ENCODE measurements at regions not wholly inside any gene's neighbourhood (a gene's known extent, or its start where the extent isn't known, plus 50 kb on each side); places are given as distances from the start of the nearest gene placed in this dataset.

GRCh38 chr13:75153386-75153785 is 328.6 kb downstream of the TBC1D4 start:
- 50% methylated on average over 2 of the region's 4 CpGs; no CpG with 5 or more reads in 1 of the 2 experiments for WGBS, 2 experiments (ENCODE audit: insufficient coverage in 2 of 2)
- H3K4me3 ChIP-seq (ENCODE audit: extremely low read depth, insufficient read depth, low read length, poor library complexity, severe bottlenecking) = no peak overlapping the region
- peaks cover 3% of the 10 kb centered on the region for H3K9me3 ChIP-seq (ENCODE audit: control insufficient read depth, low read length)
- H3K36me3 ChIP-seq (ENCODE audit: control insufficient read depth, insufficient read depth, low read length) = no peaks in the 10 kb centered on the region
- no peak overlapping the region for H3K27ac ChIP-seq (ENCODE audit: low read depth, low read length, severe bottlenecking)
- no peaks in the 10 kb centered on the region for H3K4me1 ChIP-seq (ENCODE audit: control insufficient read depth, insufficient read depth, low read length, poor library complexity, severe bottlenecking)

GRCh38 chr13:75151081-75151643 is 330.8 kb downstream of the TBC1D4 start:
- no peak overlapping the region for H3K4me3 ChIP-seq (ENCODE audit: extremely low read depth, insufficient read depth, low read length, poor library complexity, severe bottlenecking)
- H3K9me3 ChIP-seq (ENCODE audit: control insufficient read depth, low read length) = no peaks in the 10 kb centered on the region
- no peaks in the 10 kb centered on the region for H3K4me1 ChIP-seq (ENCODE audit: control insufficient read depth, insufficient read depth, low read length, poor library complexity, severe bottlenecking)
- 71 to 80% methylated on average over 1 to 2 of the region's 3 CpGs for WGBS, 2 experiments (ENCODE audit: insufficient coverage in 2 of 2)
- H3K36me3 ChIP-seq (ENCODE audit: control insufficient read depth, insufficient read depth, low read length) = no peaks in the 10 kb centered on the region
- H3K27ac ChIP-seq (ENCODE audit: low read depth, low read length, severe bottlenecking) = no peak overlapping the region

GRCh38 chr13:75149776-75150175 is 332.2 kb downstream of the TBC1D4 start:
- H3K4me3 ChIP-seq (ENCODE audit: extremely low read depth, insufficient read depth, low read length, poor library complexity, severe bottlenecking) = no peak overlapping the region
- H3K27ac ChIP-seq (ENCODE audit: low read depth, low read length, severe bottlenecking) = no peak overlapping the region
- H3K36me3 ChIP-seq (ENCODE audit: control insufficient read depth, insufficient read depth, low read length) = no peaks in the 10 kb centered on the region
- H3K9me3 ChIP-seq (ENCODE audit: control insufficient read depth, low read length) = no peaks in the 10 kb centered on the region
- H3K4me1 ChIP-seq (ENCODE audit: control insufficient read depth, insufficient read depth, low read length, poor library complexity, severe bottlenecking) = no peaks in the 10 kb centered on the region

- Histone ChIP-seq H3K36me3 (ENCODE audit: control insufficient read depth, insufficient read depth, low read length) (no peaks in the 10 kb centered on the region), H3K27ac (ENCODE audit: low read depth, low read length, severe bottlenecking) (no peak overlapping the region), H3K4me1 (ENCODE audit: control insufficient read depth, insufficient read depth, low read length, poor library complexity, severe bottlenecking) (no peaks in the 10 kb centered on the region), H3K4me3 (ENCODE audit: extremely low read depth, insufficient read depth, low read length, poor library complexity, severe bottlenecking) (no peak overlapping the region), H3K9me3 (ENCODE audit: control insufficient read depth, low read length) (no peaks in the 10 kb centered on the region)
- 0 to 50% methylated on average over 1 to 3 of the region's 5 CpGs for WGBS, 2 experiments (ENCODE audit: insufficient coverage in 2 of 2)
Measured at GRCh38 chr13:75147946-75148345, 334.0 kb downstream of the TBC1D4 start.

GRCh38 chr13:75146436-75146835 is 335.5 kb downstream of the TBC1D4 start:
- Histone ChIP-seq H3K36me3 (ENCODE audit: control insufficient read depth, insufficient read depth, low read length) (no peaks in the 10 kb centered on the region), H3K4me1 (ENCODE audit: control insufficient read depth, insufficient read depth, low read length, poor library complexity, severe bottlenecking) (no peaks in the 10 kb centered on the region), H3K4me3 (ENCODE audit: extremely low read depth, insufficient read depth, low read length, poor library complexity, severe bottlenecking) (no peak overlapping the region), H3K9me3 (ENCODE audit: control insufficient read depth, low read length) (no peaks in the 10 kb centered on the region), H3K27ac (ENCODE audit: low read depth, low read length, severe bottlenecking) (no peak overlapping the region)
- WGBS, 2 experiments (ENCODE audit: insufficient coverage in 2 of 2) = no CpG with 5 or more reads among the region's 1 CpG

- H3K4me1 ChIP-seq (ENCODE audit: control insufficient read depth, insufficient read depth, low read length, poor library complexity, severe bottlenecking) = no peaks in the 10 kb centered on the region
- H3K4me3 ChIP-seq (ENCODE audit: extremely low read depth, insufficient read depth, low read length, poor library complexity, severe bottlenecking) = no peak overlapping the region
- no peaks in the 10 kb centered on the region for H3K36me3 ChIP-seq (ENCODE audit: control insufficient read depth, insufficient read depth, low read length)
- 89 to 92% methylated on average over 1 of the region's 1 CpG for WGBS, 2 experiments (ENCODE audit: insufficient coverage in 2 of 2)
- no peak overlapping the region for H3K27ac ChIP-seq (ENCODE audit: low read depth, low read length, severe bottlenecking)
- H3K9me3 ChIP-seq (ENCODE audit: control insufficient read depth, low read length) = no peaks in the 10 kb centered on the region
Measured at GRCh38 chr13:75145927-75146326, 336.0 kb downstream of the TBC1D4 start.

GRCh38 chr13:75139291-75139690 is 342.7 kb downstream of the TBC1D4 start:
- H3K27ac ChIP-seq (ENCODE audit: low read depth, low read length, severe bottlenecking) = no peak overlapping the region
- no peak overlapping the region for H3K4me3 ChIP-seq (ENCODE audit: extremely low read depth, insufficient read depth, low read length, poor library complexity, severe bottlenecking)
- no peaks in the 10 kb centered on the region for H3K4me1 ChIP-seq (ENCODE audit: control insufficient read depth, insufficient read depth, low read length, poor library complexity, severe bottlenecking)
- no peaks in the 10 kb centered on the region for H3K36me3 ChIP-seq (ENCODE audit: control insufficient read depth, insufficient read depth, low read length)
- H3K9me3 ChIP-seq (ENCODE audit: control insufficient read depth, low read length) = peaks cover 16% of the 10 kb centered on the region

- no peaks in the 10 kb centered on the region for H3K36me3 ChIP-seq (ENCODE audit: control insufficient read depth, insufficient read depth, low read length)
- H3K4me3 ChIP-seq (ENCODE audit: extremely low read depth, insufficient read depth, low read length, poor library complexity, severe bottlenecking) = no peak overlapping the region
- H3K9me3 ChIP-seq (ENCODE audit: control insufficient read depth, low read length) = peaks cover 16% of the 10 kb centered on the region
- H3K4me1 ChIP-seq (ENCODE audit: control insufficient read depth, insufficient read depth, low read length, poor library complexity, severe bottlenecking) = no peaks in the 10 kb centered on the region
- 90 to 93% methylated on average over 2 to 3 of the region's 3 CpGs for WGBS, 2 experiments (ENCODE audit: insufficient coverage in 2 of 2)
- no peak overlapping the region for H3K27ac ChIP-seq (ENCODE audit: low read depth, low read length, severe bottlenecking)
Measured at GRCh38 chr13:75137911-75138571, 343.9 kb downstream of the TBC1D4 start.

- no peak overlapping the region for H3K27ac ChIP-seq (ENCODE audit: low read depth, low read length, severe bottlenecking)
- no peaks in the 10 kb centered on the region for H3K4me1 ChIP-seq (ENCODE audit: control insufficient read depth, insufficient read depth, low read length, poor library complexity, severe bottlenecking)
- H3K4me3 ChIP-seq (ENCODE audit: extremely low read depth, insufficient read depth, low read length, poor library complexity, severe bottlenecking) = no peak overlapping the region
- 100% methylated on average over 1 of the region's 1 CpG; no CpG with 5 or more reads in 1 of the 2 experiments for WGBS, 2 experiments (ENCODE audit: insufficient coverage in 2 of 2)
- H3K36me3 ChIP-seq (ENCODE audit: control insufficient read depth, insufficient read depth, low read length) = no peaks in the 10 kb centered on the region
- H3K9me3 ChIP-seq (ENCODE audit: control insufficient read depth, low read length) = peaks cover 16% of the 10 kb centered on the region
Measured at GRCh38 chr13:75136151-75136550, 345.8 kb downstream of the TBC1D4 start.

GRCh38 chr13:75135325-75135825 is 346.6 kb downstream of the TBC1D4 start:
- Histone ChIP-seq H3K4me1 (ENCODE audit: control insufficient read depth, insufficient read depth, low read length, poor library complexity, severe bottlenecking) (no peaks in the 10 kb centered on the region), H3K9me3 (ENCODE audit: control insufficient read depth, low read length) (peaks cover 16% of the 10 kb centered on the region), H3K4me3 (ENCODE audit: extremely low read depth, insufficient read depth, low read length, poor library complexity, severe bottlenecking) (no peak overlapping the region), H3K36me3 (ENCODE audit: control insufficient read depth, insufficient read depth, low read length) (no peaks in the 10 kb centered on the region), H3K27ac (ENCODE audit: low read depth, low read length, severe bottlenecking) (no peak overlapping the region)
- 80% methylated on average over 4 of the region's 6 CpGs for WGBS, 2 experiments (ENCODE audit: insufficient coverage in 2 of 2)

All from mesodermal cell (in vitro differentiated cells).